ENCODE measurements at regions not wholly inside any gene's neighbourhood (a gene's known extent, or its start where the extent isn't known, plus 50 kb on each side); places are given as distances from the start of the nearest gene placed in this dataset.
A peak's percentile ranks its signal among the peaks of the same experiment; 100 is the strongest.

DNA sequence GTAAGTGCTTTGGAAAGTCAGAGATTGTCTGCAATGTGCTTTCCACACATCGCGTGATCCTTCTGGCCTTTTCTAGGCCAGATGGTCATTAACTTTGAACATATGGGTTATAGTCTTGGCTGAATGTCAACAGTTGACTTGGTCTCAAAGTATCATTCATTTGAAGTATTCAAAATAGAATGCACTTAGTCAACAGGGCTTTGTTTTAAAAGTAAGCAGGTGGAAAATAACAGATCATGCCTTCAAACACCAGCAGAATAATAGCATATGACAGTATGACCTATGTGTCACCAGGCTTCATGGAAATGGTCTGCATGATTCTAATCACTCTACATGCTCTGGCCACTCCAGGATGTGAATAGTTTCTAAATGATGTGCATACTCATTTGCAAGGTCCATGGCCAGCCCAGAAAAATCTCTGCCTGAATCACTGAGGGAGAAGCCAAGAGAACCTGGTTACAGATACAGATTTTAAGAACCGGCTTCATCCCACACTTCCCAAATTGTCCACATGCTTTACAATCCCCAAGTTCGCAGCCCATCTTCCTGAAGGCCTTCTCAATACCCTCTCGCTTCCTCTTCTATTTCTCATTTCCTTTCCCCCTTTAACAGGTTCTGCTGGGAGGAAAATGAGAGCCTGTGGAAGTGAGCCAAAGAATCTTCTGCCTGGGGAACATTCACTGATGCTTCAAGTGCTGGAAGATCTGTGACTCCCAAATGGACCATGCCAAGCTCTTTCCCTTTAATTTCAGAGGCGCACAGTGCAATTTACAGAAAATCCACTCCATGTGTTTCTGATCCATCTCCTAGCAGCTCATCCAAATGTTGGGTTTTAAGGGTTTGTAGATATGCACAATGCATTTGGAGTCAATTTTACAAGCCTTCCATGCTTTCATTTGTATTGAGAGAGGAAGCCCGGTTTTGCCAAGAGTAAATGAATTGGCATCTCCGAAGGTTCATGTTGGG lies 122.8 kb upstream of the GDF10 start:
- Histone ChIP-seq H3K9ac (ENCODE audit: insufficient read depth in 1 of 2, low read length in 2 of 2) (no peak overlapping the region), H3K4me1 (ENCODE audit: control insufficient read depth in 5 of 5, insufficient read depth in 5 of 5, low read length in 5 of 5) (peaks cover 0 to 42% (median 7%) of the 10 kb centered on the region in 5 donors), H3K27ac (ENCODE audit: low read depth in 1 of 2, low read length in 1 of 2) (no peak overlapping the region), H3K4me3 (no peak overlapping the region), H3K36me3 (ENCODE audit: control insufficient read depth in 4 of 4, insufficient read depth in 4 of 4, low read length in 4 of 4) (no peaks in the 10 kb centered on the region), H3K27me3 (ENCODE audit: control insufficient read depth in 3 of 3, insufficient read depth in 3 of 3, low read length in 2 of 3) (no peaks in the 10 kb centered on the region), H3K9me3 (ENCODE audit: control insufficient read depth in 4 of 4, insufficient read depth in 3 of 4, low read length in 3 of 4) (no peaks in the 10 kb centered on the region)
- ATAC-seq (ENCODE audit: insufficient read depth, low FRiP score) = no peak
- TF ChIP-seq, protein P1, sequence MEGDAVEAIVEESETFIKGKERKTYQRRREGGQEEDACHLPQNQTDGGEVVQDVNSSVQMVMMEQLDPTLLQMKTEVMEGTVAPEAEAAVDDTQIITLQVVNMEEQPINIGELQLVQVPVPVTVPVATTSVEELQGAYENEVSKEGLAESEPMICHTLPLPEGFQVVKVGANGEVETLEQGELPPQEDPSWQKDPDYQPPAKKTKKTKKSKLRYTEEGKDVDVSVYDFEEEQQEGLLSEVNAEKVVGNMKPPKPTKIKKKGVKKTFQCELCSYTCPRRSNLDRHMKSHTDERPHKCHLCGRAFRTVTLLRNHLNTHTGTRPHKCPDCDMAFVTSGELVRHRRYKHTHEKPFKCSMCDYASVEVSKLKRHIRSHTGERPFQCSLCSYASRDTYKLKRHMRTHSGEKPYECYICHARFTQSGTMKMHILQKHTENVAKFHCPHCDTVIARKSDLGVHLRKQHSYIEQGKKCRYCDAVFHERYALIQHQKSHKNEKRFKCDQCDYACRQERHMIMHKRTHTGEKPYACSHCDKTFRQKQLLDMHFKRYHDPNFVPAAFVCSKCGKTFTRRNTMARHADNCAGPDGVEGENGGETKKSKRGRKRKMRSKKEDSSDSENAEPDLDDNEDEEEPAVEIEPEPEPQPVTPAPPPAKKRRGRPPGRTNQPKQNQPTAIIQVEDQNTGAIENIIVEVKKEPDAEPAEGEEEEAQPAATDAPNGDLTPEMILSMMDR (IDR thresholded peaks at IDR 0.05; ENCODE audit: control extremely low read depth, extremely low read depth) = no peak
- DNase-seq = peak in 1 of 3 donors; percentile 52
- WGBS, 2 donors = 74 to 80% methylated on average over 8 of the region's 8 CpGs

DNA sequence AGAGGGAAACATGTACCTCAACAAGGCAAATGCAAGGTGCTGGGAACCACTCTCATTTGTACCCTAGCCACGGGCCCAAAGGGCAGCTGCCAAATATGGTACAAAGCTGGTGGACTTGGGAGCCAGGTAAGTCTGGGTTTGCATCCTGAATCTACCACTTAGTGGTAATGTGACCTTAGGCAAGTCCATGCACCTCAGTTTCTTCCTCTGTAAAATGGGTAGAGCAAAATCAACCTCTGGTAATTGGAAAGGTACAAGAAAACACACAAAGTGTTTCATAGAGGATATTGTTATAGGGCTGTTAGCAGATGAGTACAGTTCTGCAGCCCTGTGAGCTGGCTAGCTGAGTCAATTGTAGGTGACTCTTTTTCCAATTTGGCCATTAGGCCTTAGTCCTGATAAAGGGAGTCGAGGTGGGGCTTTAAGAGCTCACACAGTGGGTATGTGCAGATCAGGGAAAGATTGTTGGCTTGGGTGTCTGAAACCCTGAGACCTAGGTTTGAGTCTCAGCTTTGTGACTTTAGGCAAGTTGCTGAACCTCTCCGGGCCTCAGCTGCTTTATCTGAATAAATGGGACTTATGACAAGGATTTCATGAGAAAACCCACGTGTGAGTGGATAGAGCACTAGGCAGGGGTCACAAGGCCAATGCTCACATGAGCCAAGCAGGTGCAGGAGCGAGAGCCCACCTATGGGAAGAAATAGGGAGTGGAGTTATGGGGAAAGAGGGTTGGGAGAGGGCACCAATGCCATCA lies 121.3 kb upstream of the GDF10 start:
- H3K4me1 ChIP-seq (ENCODE audit: control insufficient read depth in 5 of 5, insufficient read depth in 5 of 5, low read length in 5 of 5) = peaks cover 0 to 42% (median 7%) of the 10 kb centered on the region in 5 donors
- ATAC-seq (ENCODE audit: insufficient read depth, low FRiP score) (no peak), DNase-seq (peak in 1 of 3 donors; percentile 4)
- 89 to 95% methylated on average over 5 of the region's 5 CpGs for WGBS, 2 donors
- H3K4me3 ChIP-seq = no peak overlapping the region
- H3K27ac ChIP-seq (ENCODE audit: low read depth in 1 of 2, low read length in 1 of 2) = no peak overlapping the region
- no peaks in the 10 kb centered on the region for H3K36me3 ChIP-seq (ENCODE audit: control insufficient read depth in 4 of 4, insufficient read depth in 4 of 4, low read length in 4 of 4)
- H3K9ac ChIP-seq (ENCODE audit: insufficient read depth in 1 of 2, low read length in 2 of 2) = no peak overlapping the region
- TF ChIP-seq, protein P1 (IDR thresholded peaks at IDR 0.05; ENCODE audit: control extremely low read depth, extremely low read depth) = no peak
- no peaks in the 10 kb centered on the region for H3K9me3 ChIP-seq (ENCODE audit: control insufficient read depth in 4 of 4, insufficient read depth in 3 of 4, low read length in 3 of 4)
- no peaks in the 10 kb centered on the region for H3K27me3 ChIP-seq (ENCODE audit: control insufficient read depth in 3 of 3, insufficient read depth in 3 of 3, low read length in 2 of 3)

DNA sequence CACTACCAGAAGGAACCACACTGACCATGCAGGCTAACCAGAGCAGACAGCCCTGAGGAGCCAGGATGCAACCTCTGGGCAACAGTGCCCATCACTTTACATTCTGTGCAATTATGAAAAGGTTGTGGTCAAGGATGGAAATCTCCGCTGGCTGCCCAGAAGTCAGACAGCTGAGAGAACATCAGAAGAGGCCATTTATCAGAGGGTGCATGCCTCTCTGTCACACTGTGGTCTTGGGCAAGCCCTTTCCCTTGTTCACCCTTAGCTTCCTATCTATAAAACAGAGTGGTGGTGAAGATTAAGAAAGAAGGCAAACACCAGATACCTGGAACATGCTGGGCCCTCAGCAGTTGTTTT lies 120.7 kb upstream of the GDF10 start:
- ATAC-seq (ENCODE audit: insufficient read depth, low FRiP score) (no peak), DNase-seq (peak in 1 of 3 donors; percentile 8)
- TF ChIP-seq, protein P1 (IDR thresholded peaks at IDR 0.05; ENCODE audit: control extremely low read depth, extremely low read depth) = no peak
- no peaks in the 10 kb centered on the region for H3K36me3 ChIP-seq (ENCODE audit: control insufficient read depth in 4 of 4, insufficient read depth in 4 of 4, low read length in 4 of 4)
- no peaks in the 10 kb centered on the region for H3K27me3 ChIP-seq (ENCODE audit: control insufficient read depth in 3 of 3, insufficient read depth in 3 of 3, low read length in 2 of 3)
- 93 to 95% methylated on average over 1 of the region's 1 CpG for WGBS, 2 donors
- no peak overlapping the region for H3K4me3 ChIP-seq
- no peak overlapping the region for H3K27ac ChIP-seq (ENCODE audit: low read depth in 1 of 2, low read length in 1 of 2)
- peaks cover 0 to 37% (median 7%) of the 10 kb centered on the region in 5 donors for H3K4me1 ChIP-seq (ENCODE audit: control insufficient read depth in 5 of 5, insufficient read depth in 5 of 5, low read length in 5 of 5)
- no peaks in the 10 kb centered on the region for H3K9me3 ChIP-seq (ENCODE audit: control insufficient read depth in 4 of 4, insufficient read depth in 3 of 4, low read length in 3 of 4)
- H3K9ac ChIP-seq (ENCODE audit: insufficient read depth in 1 of 2, low read length in 2 of 2) = no peak overlapping the region
